BE2C (cell line): ENCODE measurements at regions not wholly inside any gene's neighbourhood (a gene's known extent, or its start where the extent isn't known, plus 50 kb on each side); places are given as distances from the start of the nearest gene placed in this dataset.

Experiments
- DNase-seq: peaks from one replicate; pipeline ENCODE4 v3.0.0-alpha.2; 2020
- H3K27me3 ChIP-seq: fragments of 250-450 bp; sonication (Bioruptor Pico); 2 replicates; pipeline ENCODE4 v1.5.1; 2020; ENCODE audit warnings: mild to moderate bottlenecking
- H3K36me3 ChIP-seq: fragments of 250-450 bp; sonication (Bioruptor Pico); 2 replicates; pipeline ENCODE4 v1.5.1; 2020; ENCODE audit warnings: mild to moderate bottlenecking
- H3K4me1 ChIP-seq: fragments of 250-450 bp; sonication (Bioruptor Pico); 2 replicates; pipeline ENCODE4 v1.5.1; 2020
- H3K4me3 ChIP-seq: 2 replicates; pipeline ENCODE4 v1.5.1; 2011; ENCODE audit warnings: low read depth, low read length
- H3K9me3 ChIP-seq: fragments of 250-450 bp; sonication (Bioruptor Pico); 2 replicates; pipeline ENCODE4 v1.5.1; 2020
- CTCF ChIP-seq: IDR thresholded peaks from 2 replicates; pipeline ENCODE4 v1.5.1; 2012; ENCODE audit warnings: mild to moderate bottlenecking, low read depth, low read length

DNA sequence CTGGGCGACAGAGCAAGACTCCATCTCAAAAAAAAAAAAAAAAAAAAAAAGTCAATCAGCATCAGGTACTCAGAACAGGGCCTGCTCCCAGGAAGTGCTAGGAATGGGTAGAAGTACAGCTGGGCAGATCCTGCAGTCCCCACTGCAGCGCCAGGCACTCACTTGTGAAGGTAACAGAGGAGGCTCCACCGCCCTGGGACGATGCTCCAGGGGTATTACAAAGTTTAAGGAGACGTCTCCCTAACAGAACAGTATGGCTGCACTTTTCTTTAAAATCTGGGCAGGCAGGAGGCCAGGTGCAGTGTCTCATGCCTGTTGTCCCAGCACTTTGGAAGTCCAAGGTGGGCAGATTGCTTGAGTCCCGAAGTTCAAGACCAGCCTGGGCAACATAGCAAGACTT, 1449.0 kb downstream of the BRD1 start:
- Histone ChIP-seq H3K9me3 (no peaks in the 10 kb centered on the region; the same call in 1 of the 2 replicates), H3K4me1 (no peaks in the 10 kb centered on the region), H3K4me3 (no peak overlapping the region), H3K36me3 (no peaks in the 10 kb centered on the region), H3K27me3 (no peaks in the 10 kb centered on the region)
- no peak for TF ChIP-seq CTCF
- DNase-seq = no peak

DNA sequence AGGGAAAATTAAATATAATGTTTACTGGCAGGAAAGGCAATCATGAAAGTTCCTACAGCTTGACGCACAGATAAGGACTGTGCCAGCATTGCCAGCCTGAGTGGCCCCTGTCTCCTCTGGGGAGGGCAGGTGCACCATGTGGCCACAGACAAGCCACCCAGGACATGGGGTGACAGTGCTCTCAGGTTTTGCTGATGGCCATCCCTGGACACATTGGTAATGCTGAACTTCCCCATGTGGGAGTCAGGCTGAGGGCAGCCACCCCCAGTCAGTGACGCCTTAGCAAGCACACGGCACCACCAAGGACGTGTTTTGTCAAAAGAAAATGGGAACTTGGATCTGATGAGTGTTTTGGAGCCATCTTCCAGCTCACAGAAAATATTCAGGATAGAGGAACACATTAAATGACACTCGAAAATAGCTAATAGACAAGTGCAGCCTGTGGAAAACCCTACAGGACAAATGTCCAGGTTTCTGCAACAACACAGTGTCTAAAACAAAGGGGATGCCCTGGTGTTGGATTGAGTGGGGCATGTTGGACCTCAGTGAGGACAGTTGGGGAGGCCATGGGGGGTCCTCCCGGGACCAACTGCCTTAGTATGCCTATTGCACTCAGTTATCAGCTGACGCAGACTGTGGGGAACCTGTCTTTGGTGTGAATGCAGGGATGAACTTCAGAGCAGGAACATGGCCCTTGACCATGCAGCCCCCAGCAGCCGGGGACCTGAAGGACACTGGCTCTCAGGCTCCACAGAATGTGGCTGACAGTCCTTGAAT, 1450.5 kb downstream of the BRD1 start:
- Histone ChIP-seq H3K27me3 (no peaks in the 10 kb centered on the region), H3K36me3 (no peaks in the 10 kb centered on the region), H3K4me1 (no peaks in the 10 kb centered on the region), H3K9me3 (no peaks in the 10 kb centered on the region; the same call in 1 of the 2 replicates), H3K4me3 (no peak overlapping the region)
- DNase-seq = no peak
- TF ChIP-seq CTCF = no peak

DNA sequence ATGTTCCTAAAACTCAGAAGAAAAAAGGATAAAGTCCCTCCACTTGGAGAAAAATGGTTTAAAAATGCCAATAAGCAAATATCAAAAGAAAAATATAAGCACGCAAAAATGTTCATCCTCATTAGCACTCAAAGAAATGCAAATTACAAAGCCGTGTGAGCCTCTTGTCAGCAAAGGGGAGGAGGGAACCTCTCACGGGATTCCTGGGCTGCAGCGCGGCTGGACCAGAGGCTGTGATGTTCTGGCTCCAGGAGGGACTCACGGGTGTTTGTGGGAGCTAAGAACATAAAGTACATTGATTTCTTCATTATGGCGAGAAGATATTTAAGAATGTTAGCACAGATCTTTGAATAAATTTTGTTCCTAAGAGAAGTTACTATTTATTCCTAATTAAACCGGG, 1451.2 kb downstream of the BRD1 start:
- no peak overlapping the region for H3K4me3 ChIP-seq
- H3K9me3 ChIP-seq = no peaks in the 10 kb centered on the region; the same call in 1 of the 2 replicates
- TF ChIP-seq CTCF = no peak
- no peaks in the 10 kb centered on the region for H3K27me3 ChIP-seq
- DNase-seq = no peak
- no peaks in the 10 kb centered on the region for H3K36me3 ChIP-seq
- no peaks in the 10 kb centered on the region for H3K4me1 ChIP-seq

DNA sequence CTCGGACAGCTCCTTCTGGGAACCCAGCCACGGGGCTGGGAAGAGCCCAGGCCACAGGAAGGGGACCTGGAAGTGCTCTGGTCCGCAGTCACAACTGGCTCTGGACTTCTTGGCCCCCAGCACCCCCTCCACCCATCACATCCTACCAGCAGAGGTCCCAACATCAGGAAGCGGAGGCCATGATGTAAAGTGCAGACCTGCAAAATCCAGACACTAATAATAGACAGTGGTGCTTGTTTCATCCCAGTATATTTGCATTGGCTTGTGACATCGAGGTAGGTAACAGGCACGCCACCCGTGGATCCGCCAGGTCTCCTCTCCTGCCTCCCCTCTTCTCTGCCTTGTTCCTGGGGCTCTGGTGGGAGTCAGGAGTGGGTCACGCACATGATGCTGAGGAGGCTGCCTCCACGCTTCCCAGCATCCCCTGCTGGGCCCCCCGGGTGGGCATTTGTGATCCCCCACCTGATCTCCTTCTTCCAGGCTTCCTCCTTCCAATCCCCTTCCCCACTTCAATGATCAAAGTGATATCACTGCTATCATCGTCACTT, 1454.0 kb downstream of the BRD1 start:
- Histone ChIP-seq H3K9me3 (no peaks in the 10 kb centered on the region), H3K27me3 (no peaks in the 10 kb centered on the region), H3K36me3 (no peaks in the 10 kb centered on the region), H3K4me3 (no peak overlapping the region), H3K4me1 (no peaks in the 10 kb centered on the region)
- TF ChIP-seq CTCF = no peak
- no peak for DNase-seq

DNA sequence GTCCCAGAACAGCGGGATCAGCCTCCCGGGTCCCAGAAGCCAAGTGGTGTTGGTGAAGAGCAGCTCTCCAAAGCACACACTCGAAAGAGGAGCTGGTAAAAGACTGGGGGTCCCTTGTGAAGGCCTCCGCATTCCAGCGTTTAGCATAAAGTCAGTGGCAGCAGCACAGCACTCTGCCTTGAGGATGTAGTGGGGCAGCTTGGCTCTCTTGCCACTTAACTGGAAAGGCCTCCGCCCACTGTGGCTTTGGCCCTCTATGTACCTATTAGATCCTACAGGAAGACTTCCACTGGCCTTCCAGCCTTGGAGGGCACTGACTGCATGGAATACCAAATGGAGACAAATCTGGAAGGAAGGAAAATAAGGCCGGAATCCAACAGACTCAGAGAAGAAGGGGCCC, 1455.3 kb downstream of the BRD1 start:
- Histone ChIP-seq H3K36me3 (no peaks in the 10 kb centered on the region), H3K9me3 (no peaks in the 10 kb centered on the region), H3K27me3 (no peaks in the 10 kb centered on the region), H3K4me3 (no peak overlapping the region), H3K4me1 (no peaks in the 10 kb centered on the region)
- no peak for DNase-seq
- no peak for TF ChIP-seq CTCF

DNA sequence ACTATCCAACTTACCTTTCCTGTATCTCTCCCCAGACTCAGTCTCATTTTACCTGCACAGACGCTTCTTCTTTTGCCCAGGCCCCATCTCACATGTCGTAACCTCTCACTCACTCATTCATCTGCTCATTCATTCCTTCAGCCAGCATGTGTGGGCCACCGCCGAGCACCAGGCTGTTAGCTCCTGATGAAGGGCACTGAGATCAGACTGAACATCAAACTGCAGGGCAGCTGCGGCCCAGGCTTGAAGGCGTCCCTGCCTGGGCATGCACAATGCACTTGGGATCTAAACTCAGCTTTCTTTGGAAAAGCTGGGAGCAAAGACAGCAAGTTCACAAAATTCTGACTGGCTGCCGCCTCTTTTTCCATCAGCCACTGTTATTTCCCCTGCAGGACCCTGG, 1456.3 kb downstream of the BRD1 start:
- no peaks in the 10 kb centered on the region for H3K27me3 ChIP-seq
- no peak for TF ChIP-seq CTCF

More for the DNA sequence above, 1456.3 kb downstream of the BRD1 start:
- DNase-seq = no peak
- H3K9me3 ChIP-seq = peaks cover 2% of the 10 kb centered on the region; the same call in 1 of the 2 replicates
- H3K4me3 ChIP-seq = no peak overlapping the region
- no peaks in the 10 kb centered on the region for H3K36me3 ChIP-seq
- H3K4me1 ChIP-seq = no peaks in the 10 kb centered on the region
